ENCODE measurements at regions not wholly inside any gene's neighbourhood (a gene's known extent, or its start where the extent isn't known, plus 50 kb on each side); places are given as distances from the start of the nearest gene placed in this dataset.

DNA sequence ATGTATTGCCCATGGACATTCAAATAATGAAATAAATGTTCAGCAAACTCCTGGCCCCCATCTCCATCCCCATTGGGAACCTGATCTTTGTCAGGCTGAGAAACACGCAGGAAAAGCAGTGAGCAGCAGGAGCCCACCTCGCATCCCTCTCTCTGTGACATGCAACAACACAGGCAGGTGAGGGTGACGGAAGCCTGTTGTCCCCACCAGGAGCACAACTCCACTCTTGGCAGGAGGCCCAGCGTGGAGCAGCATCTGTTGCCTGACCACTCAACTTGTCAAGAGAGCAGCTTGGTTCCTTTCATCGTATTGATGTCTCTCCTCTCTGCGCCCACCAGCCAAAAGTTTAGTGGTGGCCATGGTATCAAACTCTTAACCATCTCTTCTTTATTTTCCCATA lies 586.9 kb upstream of the ARID1B start:
- TF ChIP-seq CTCF (IDR thresholded peaks at IDR 0.05) = no peak
- no peak for TF ChIP-seq POLR2A (IDR thresholded peaks at IDR 0.05)
- no peak for TF ChIP-seq EP300 (IDR thresholded peaks at IDR 0.05)
- no peak for TF ChIP-seq POLR2AphosphoS5 (IDR thresholded peaks at IDR 0.05)

Measured in suprapubic skin (tissue), 4 donors.